Tibial nerve (tissue), 4 donors: ENCODE measurements at regions not wholly inside any gene's neighbourhood (a gene's known extent, or its start where the extent isn't known, plus 50 kb on each side); places are given as distances from the start of the nearest gene placed in this dataset.

Experiments used
- CTCF ChIP-seq, 5 experiments: fragments of 200-600 bp in 3 of 5; fragments of 450-650 bp in 2 of 5; sonication (generic) in 3 of 5; IDR thresholded peaks; one replicate each; pipeline ENCODE4 v1.5.1; 2016 to 2019; ENCODE audit warnings: antibody characterized with exemption in 5 of 5, mild to moderate bottlenecking in 3 of 5, moderate library complexity in 2 of 5
- EP300 ChIP-seq, 2 donors: sonication (generic); formaldehyde crosslinking; IDR thresholded peaks; one replicate each; pipeline ENCODE4 v1.6.1; 2017; ENCODE audit warnings: antibody characterized with exemption in 2 of 2, mild to moderate bottlenecking in 1 of 2

GRCh38 chr13:89650226-89650625 is 1697.3 kb upstream of the MIR17HG start:
- TF ChIP-seq CTCF (IDR thresholded peaks at IDR 0.05) (no peak), EP300 (IDR thresholded peaks at IDR 0.05) (no peak)
